IMR-90 (cell line): ENCODE measurements at regions not wholly inside any gene's neighbourhood (a gene's known extent, or its start where the extent isn't known, plus 50 kb on each side); places are given as distances from the start of the nearest gene placed in this dataset.

Experiments
- ATAC-seq: fragments of 200-7000 bp; cut with Tn5 transposase; 2 replicates; pipeline ENCODE4 v1.9.1; 2020; ENCODE audit warnings: low read depth, mild to moderate bottlenecking, moderate library complexity
- BruUV-seq: library from RNA; stranded (reverse); fragments of 400-500 nt; replicated peaks from 2 replicates; lab custom pipeline; 2021; lab: Mats Ljungman, UMichigan
- CTCF ChIA-PET: fragments of 300-600 bp; formaldehyde crosslinking; extraction: SDS; loops from one replicate; lab custom pipeline; 2021; ENCODE audit warnings: antibody characterized with exemption; lab: Yijun Ruan, JAX
- POLR2A ChIA-PET: fragments of 300-600 bp; sonication (Branson Sonifier 250); formaldehyde crosslinking; loops from one replicate; lab custom pipeline; 2022; ENCODE audit warnings: antibody characterized with exemption; ENCODE audit not compliant: unreplicated experiment; lab: Charles Lee
- DNase-seq: peaks from one replicate; pipeline ENCODE4 v3.0.0; 2013
- H2AFZ ChIP-seq: replicated peaks from 2 replicates; pipeline ENCODE3; 2013; ENCODE audit warnings: low read length, mild to moderate bottlenecking; ENCODE audit not compliant: poor library complexity
- H2AK5ac ChIP-seq: 2 replicates; pipeline ENCODE4 v1.6.1; 2013; ENCODE audit warnings: low read depth, low read length, inconsistent platforms
- H2AK9ac ChIP-seq: replicated peaks from 2 replicates; pipeline ENCODE3; 2013; ENCODE audit warnings: mild to moderate bottlenecking, low read depth, low read length, moderate library complexity; ENCODE audit not compliant: poor library complexity
- H2BK120ac ChIP-seq: 2 replicates; pipeline ENCODE4 v1.6.1; 2013; ENCODE audit warnings: low read depth, low read length, inconsistent platforms
- H2BK15ac ChIP-seq: 3 replicates; pipeline ENCODE4 v1.6.1; 2013; ENCODE audit warnings: low read depth, low read length, inconsistent platforms
- H2BK20ac ChIP-seq: 2 replicates; pipeline ENCODE4 v1.6.1; 2013; ENCODE audit warnings: low read depth, mild to moderate bottlenecking, inconsistent platforms, low read length, moderate library complexity
- H2BK5ac ChIP-seq: 2 replicates; pipeline ENCODE4 v1.6.1; 2013; ENCODE audit warnings: mild to moderate bottlenecking, low read depth, low read length, inconsistent platforms; ENCODE audit not compliant: poor library complexity, severe bottlenecking
- H3K14ac ChIP-seq: replicated peaks from 2 replicates; pipeline ENCODE4 v1.6.1; 2013; ENCODE audit warnings: low read depth, low read length, inconsistent platforms
- H3K18ac ChIP-seq: 2 replicates; pipeline ENCODE4 v1.6.1; 2013; ENCODE audit warnings: low read depth, low read length, control low read depth
- H3K23ac ChIP-seq: 2 replicates; pipeline ENCODE4 v1.6.1; 2013; ENCODE audit warnings: low read depth, low read length, inconsistent platforms
- H3K27ac ChIP-seq: 2 replicates; pipeline ENCODE4 v1.5.1; 2013; ENCODE audit warnings: mild to moderate bottlenecking, control low read depth, low read length; ENCODE audit not compliant: insufficient read depth
- H3K27me3 ChIP-seq: 2 replicates; pipeline ENCODE4 v1.6.1; 2013; ENCODE audit warnings: low read length; ENCODE audit not compliant: control insufficient read depth, insufficient read depth
- H3K36me3 ChIP-seq: 2 replicates; pipeline ENCODE4 v1.6.1; 2013; ENCODE audit warnings: low read length, mixed read lengths; ENCODE audit not compliant: control insufficient read depth, insufficient read depth
- H3K4ac ChIP-seq: 2 replicates; pipeline ENCODE4 v1.6.1; 2013; ENCODE audit warnings: low read depth, low read length, inconsistent platforms
- H3K4me1 ChIP-seq: 2 replicates; pipeline ENCODE4 v1.6.1; 2013; ENCODE audit warnings: low read length, mixed read lengths; ENCODE audit not compliant: control insufficient read depth, insufficient read depth
- H3K4me2 ChIP-seq: 2 replicates; pipeline ENCODE4 v1.6.1; 2013; ENCODE audit warnings: low read depth, mild to moderate bottlenecking, control low read depth, low read length, moderate library complexity
- H3K4me3 ChIP-seq: 2 replicates; pipeline ENCODE4 v1.5.1; 2013; ENCODE audit warnings: low read depth, mild to moderate bottlenecking, control low read depth, low read length, moderate library complexity; ENCODE audit not compliant: insufficient read depth
- H3K56ac ChIP-seq: 2 replicates; pipeline ENCODE4 v1.6.1; 2013; ENCODE audit warnings: low read length, inconsistent platforms; ENCODE audit not compliant: insufficient read depth; ENCODE audit errors: extremely low read depth
- H3K79me1 ChIP-seq, 2 experiments: 2 replicates each; pipeline ENCODE4 v1.6.1; 2013; ENCODE audit warnings: low read length in 2 of 2, inconsistent platforms in 1 of 2, low read depth in 1 of 2
- H3K9ac ChIP-seq: 2 replicates; pipeline ENCODE4 v1.6.1; 2013; ENCODE audit warnings: low read depth, low read length, control low read depth
- H3K9me1 ChIP-seq: 2 replicates; pipeline ENCODE4 v1.6.1; 2013; ENCODE audit warnings: low read length, inconsistent platforms; ENCODE audit not compliant: insufficient read depth
- H3K9me3 ChIP-seq: 2 replicates; pipeline ENCODE4 v1.6.1; 2013; ENCODE audit warnings: low read length; ENCODE audit not compliant: control insufficient read depth, insufficient read depth
- H4K20me1 ChIP-seq: 2 replicates; pipeline ENCODE4 v1.6.1; 2013; ENCODE audit warnings: low read length, inconsistent platforms; ENCODE audit not compliant: insufficient read depth
- H4K5ac ChIP-seq: 2 replicates; pipeline ENCODE4 v1.6.1; 2013; ENCODE audit warnings: mild to moderate bottlenecking, low read depth, low read length, control low read depth
- H4K8ac ChIP-seq, 2 experiments: 2 replicates each; pipeline ENCODE4 v1.6.1; 2013; ENCODE audit warnings: low read depth in 2 of 2, low read length in 2 of 2, control low read depth in 1 of 2, inconsistent platforms in 1 of 2
- H4K91ac ChIP-seq: 2 replicates; pipeline ENCODE4 v1.6.1; 2013; ENCODE audit warnings: low read depth, low read length, inconsistent platforms; ENCODE audit not compliant: insufficient read depth
- CEBPB ChIP-seq: IDR thresholded peaks from 2 replicates; pipeline ENCODE4 v1.6.1; 2012; ENCODE audit warnings: low read depth, low read length, improper control_type of control experiment
- dilution Hi-C: fragments of 300-500 bp; cut with HindIII; formaldehyde crosslinking; loops from one replicate; pipeline ENCODE4 v1.14.3; 2018; ENCODE audit warnings: low sequenced_read_pairs; ENCODE audit not compliant: unreplicated experiment
- in situ Hi-C: fragments of 300-500 bp; cut with MboI; formaldehyde crosslinking; loops from 3 replicates; pipeline ENCODE4 v1.14.3; 2019; ENCODE audit warnings: low sequenced_read_pairs, inconsistent platforms, mixed read lengths
- intact Hi-C: fragments of 100-400 bp; cut with micrococcal nuclease; formaldehyde crosslinking; loops from 2 replicates; pipeline ENCODE4 v1.10.0; 2022

DNA sequence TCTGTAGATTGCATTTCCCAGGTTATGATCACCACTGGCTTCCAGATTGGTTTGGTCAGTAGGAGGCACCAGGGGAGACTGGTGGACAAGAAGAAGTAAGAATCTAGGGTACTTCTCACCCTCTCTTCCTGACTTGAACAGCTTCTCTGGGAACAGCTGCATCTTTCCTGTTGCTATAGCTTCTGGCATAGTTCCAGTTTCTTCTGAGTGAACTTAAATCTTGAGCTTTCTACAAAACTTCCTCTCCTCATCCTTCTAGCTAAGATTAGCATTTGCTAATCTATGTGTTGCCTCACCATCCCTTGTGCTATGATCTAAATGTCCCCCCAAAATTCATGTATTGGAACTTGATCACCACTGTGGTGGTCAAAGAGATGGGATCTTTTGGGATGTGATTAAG is 724.6 kb downstream of the UTRN start:
- Histone ChIP-seq H3K9me3 (no peaks in the 10 kb centered on the region), H3K4me2 (no peak overlapping the region), H3K4me1 (no peaks in the 10 kb centered on the region; the same call in 1 of the 2 replicates), H3K27ac (no peak overlapping the region), H2BK5ac (no peak overlapping the region), H2BK15ac (no peak overlapping the region), H3K4ac (no peak overlapping the region), H3K56ac (no peak overlapping the region), H4K8ac (no peak overlapping the region), H3K27me3 (no peaks in the 10 kb centered on the region), H3K9ac (no peak overlapping the region), H3K14ac (no peak overlapping the region), H2AFZ (no peak overlapping the region), H2BK20ac (no peak overlapping the region), H4K5ac (no peak overlapping the region), H3K79me1 (no peaks in the 10 kb centered on the region), H3K23ac (no peak overlapping the region), H4K91ac (no peak overlapping the region), H3K36me3 (no peaks in the 10 kb centered on the region), H2AK9ac (no peak overlapping the region), H3K9me1 (no peaks in the 10 kb centered on the region), H2AK5ac (no peak overlapping the region), H3K18ac (no peak overlapping the region), H4K20me1 (no peaks in the 10 kb centered on the region), H3K4me3 (no peak overlapping the region), H2BK120ac (no peak overlapping the region)
- intact Hi-C loops = no loop called here
- BruUV-seq = no TSS peak
- DNase-seq (peak; percentile 37), ATAC-seq (no peak)
- dilution Hi-C loops = no loop called here
- CTCF ChIA-PET = no interaction called here
- no peak for TF ChIP-seq CEBPB
- in situ Hi-C loops = no loop called here
- POLR2A ChIA-PET = no interaction called here
